ENCODE measurements at regions not wholly inside any gene's neighbourhood (a gene's known extent, or its start where the extent isn't known, plus 50 kb on each side); places are given as distances from the start of the nearest gene placed in this dataset.
"Not testable (repeated sequence)": the region's sequence is repeated elsewhere in the genome, so short reads cannot be mapped to it uniquely, and the experiment has no call there.

DNA sequence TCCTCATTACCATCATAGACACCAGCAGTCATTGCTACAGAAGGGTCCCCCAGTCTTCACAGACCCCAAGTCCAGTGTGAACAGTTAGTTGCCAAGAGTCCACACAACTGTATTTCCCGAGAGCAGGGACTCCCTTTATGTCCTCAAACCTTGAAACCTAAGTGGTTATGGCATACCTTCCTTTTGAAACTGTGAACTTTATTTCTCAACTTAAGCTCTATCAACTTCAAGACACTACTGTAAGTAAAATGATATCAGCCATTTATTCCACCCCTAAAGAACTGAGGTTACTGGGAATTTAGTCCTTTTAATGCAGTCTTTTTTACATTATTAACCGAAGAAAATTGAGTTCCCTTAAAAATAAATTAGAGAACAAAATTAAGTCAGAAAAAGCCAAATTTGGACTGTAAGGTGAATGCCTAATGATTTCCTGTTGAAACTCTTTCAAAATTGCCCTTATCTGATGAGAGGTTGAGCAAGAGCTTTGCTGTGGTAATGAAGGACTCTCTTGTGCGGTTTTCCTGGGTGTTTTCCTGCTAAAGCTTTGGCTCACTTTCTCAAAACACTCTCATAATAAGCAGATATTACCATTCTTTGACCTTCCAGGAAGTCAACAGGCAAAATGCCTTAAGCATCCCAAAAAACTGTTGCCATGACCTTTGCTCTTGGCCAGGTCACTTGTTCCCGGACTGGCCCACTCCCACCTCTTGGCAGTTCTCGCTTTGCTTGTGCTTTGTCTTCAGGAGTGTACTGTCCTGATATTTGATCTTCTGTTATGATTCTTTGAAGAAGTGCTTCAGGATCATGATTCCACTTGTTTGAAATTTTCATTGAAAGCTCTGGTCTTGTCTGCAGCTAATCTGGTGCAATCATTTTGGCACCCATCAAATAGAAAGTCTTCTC lies 765.4 kb upstream of the ANO3 start:
- H3K4me3 ChIP-seq (ENCODE audit: low read length) = no peak overlapping the region
- no peak for DNase-seq (ENCODE audit: low read depth)
- TF ChIP-seq, protein P1, sequence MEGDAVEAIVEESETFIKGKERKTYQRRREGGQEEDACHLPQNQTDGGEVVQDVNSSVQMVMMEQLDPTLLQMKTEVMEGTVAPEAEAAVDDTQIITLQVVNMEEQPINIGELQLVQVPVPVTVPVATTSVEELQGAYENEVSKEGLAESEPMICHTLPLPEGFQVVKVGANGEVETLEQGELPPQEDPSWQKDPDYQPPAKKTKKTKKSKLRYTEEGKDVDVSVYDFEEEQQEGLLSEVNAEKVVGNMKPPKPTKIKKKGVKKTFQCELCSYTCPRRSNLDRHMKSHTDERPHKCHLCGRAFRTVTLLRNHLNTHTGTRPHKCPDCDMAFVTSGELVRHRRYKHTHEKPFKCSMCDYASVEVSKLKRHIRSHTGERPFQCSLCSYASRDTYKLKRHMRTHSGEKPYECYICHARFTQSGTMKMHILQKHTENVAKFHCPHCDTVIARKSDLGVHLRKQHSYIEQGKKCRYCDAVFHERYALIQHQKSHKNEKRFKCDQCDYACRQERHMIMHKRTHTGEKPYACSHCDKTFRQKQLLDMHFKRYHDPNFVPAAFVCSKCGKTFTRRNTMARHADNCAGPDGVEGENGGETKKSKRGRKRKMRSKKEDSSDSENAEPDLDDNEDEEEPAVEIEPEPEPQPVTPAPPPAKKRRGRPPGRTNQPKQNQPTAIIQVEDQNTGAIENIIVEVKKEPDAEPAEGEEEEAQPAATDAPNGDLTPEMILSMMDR (IDR thresholded peaks at IDR 0.05; ENCODE audit: insufficient read depth, low read depth, low read length, missing control alignments) = no peak

DNA sequence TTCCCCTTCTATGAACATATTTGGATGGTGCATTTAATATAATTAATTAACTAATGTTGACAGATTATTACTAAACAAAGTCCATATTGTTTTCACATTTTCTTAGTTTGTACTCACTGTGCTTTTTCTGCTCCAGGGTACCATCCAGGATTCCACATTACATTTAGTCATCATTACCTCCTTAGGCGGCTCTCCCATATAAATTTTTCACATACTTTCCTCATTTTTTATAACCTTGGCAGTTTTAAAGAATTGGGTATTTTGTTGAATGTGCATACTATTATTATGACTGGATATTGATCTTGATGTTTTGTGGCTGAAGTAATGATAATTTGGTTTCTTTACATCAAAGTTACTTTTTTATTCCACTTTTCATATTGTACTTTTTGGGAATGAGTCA lies 755.6 kb upstream of the ANO3 start:
- TF ChIP-seq, protein P1 (IDR thresholded peaks at IDR 0.05; ENCODE audit: insufficient read depth, low read depth, low read length, missing control alignments) = no peak
- no peak overlapping the region for H3K4me3 ChIP-seq (ENCODE audit: low read length)
- DNase-seq (ENCODE audit: low read depth) = no peak

DNA sequence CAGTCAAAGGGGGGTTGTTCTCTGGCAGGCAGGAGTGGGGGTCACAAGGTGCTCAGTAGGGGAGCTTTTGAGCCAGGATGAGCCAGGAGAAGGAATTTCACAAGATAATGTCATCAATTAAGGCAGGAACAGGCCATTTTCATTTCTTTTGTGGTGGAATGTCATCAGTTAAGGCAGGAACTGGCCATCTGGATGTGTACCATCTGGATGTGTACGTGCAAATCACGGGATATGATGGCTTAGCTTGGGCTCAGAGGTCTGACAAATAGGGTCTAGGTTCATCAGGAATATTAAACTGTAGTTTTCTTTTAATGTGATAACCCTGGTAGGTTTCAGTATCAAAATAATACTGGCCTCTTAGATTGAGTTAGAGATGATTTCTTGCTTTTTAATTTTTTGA lies 752.4 kb upstream of the ANO3 start:
- not testable (repeated sequence) for H3K4me3 ChIP-seq (ENCODE audit: low read length); DNase-seq (ENCODE audit: low read depth)

DNA sequence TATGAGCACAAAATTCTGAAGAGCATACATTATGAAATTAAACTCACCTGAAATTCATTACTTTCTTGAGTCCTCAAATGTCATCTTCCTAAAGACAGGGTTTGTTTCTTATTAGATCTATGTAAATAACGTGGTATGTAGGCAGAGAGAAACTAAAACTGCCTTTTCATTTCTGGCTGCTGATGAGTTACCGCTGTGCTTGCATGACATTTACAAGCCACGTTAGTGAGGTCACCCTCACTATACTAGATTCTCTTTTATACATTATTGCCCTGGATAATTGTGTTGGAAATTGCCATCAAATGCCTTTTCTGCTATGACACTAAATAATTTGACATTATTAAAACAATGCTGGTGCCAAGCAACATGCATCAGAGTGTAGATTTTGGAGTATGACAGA lies 748.3 kb upstream of the ANO3 start:
- DNase-seq (ENCODE audit: low read depth) = no peak
- no peak overlapping the region for H3K4me3 ChIP-seq (ENCODE audit: low read length)
- TF ChIP-seq, protein P1 (IDR thresholded peaks at IDR 0.05; ENCODE audit: insufficient read depth, low read depth, low read length, missing control alignments) = no peak

DNA sequence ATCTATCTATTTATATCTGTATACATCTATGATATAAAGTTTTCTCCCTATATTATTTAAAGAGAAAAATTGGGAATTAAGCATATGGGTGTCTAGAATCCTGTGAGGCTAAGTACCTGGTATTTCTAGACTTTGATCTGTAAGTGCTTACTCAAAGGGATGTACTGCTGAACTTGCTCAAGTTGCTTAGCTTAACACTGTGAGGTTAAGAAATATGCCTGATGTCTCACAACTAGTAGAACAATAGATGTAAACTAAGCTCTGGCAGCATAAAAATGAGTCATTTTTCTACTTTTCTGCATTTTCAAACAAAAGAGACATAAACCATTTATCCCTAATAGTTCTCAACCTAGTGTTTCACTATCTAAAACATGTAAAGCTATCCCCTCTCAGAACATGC lies 744.4 kb upstream of the ANO3 start:
- DNase-seq (ENCODE audit: low read depth) = no peak

DNA sequence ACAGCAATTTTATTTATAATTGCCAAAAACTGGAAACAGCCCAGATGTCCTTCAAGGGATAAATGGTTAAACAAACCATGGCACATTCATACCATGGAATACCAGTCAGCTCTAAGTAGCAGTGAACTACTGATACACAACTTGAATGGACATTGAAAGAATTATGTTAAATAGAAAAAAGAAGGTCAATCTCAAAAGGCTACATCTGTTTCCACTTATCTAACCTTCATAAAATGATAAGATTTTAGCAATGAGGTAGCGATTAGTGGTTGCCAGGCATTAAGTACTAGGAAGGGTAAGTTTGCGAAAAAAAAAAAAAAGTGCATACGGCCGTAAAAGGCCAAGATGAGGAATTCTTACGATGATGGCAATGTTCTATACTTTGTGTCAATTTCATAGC lies 738.7 kb upstream of the ANO3 start:
- H3K4me3 ChIP-seq (ENCODE audit: low read length) = no peak overlapping the region
- TF ChIP-seq, protein P1 (IDR thresholded peaks at IDR 0.05; ENCODE audit: insufficient read depth, low read depth, low read length, missing control alignments) = no peak
- DNase-seq (ENCODE audit: low read depth) = no peak

More for the DNA sequence above, 744.4 kb upstream of the ANO3 start:
- H3K4me3 ChIP-seq (ENCODE audit: low read length) = no peak overlapping the region
- TF ChIP-seq, protein P1 (IDR thresholded peaks at IDR 0.05; ENCODE audit: insufficient read depth, low read depth, low read length, missing control alignments) = no peak

DNA sequence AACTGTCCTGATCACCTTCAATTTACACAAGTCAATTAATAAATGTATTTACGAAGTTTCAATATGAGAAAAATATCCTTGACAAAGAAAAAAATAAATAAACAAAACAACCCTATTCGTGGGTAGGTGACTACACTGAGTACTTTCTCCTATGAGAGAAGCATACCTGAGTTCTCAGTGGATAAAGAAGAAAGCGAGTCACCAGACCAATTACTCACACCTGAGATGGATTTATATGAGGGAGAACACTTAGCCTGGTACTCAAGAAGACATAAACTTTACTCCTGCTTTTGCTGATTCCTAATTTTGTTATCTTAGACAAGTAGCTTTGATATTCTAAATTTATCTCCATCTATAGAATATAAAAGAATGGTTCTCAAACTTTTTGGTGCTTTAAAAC lies 735.2 kb upstream of the ANO3 start:
- no peak overlapping the region for H3K4me3 ChIP-seq (ENCODE audit: low read length)
- TF ChIP-seq, protein P1 (IDR thresholded peaks at IDR 0.05; ENCODE audit: insufficient read depth, low read depth, low read length, missing control alignments) = no peak
- peak; percentile 1 for DNase-seq (ENCODE audit: low read depth)

Data from epithelial cell of esophagus (primary cell).